CD14-positive monocyte (primary cell): ENCODE measurements at regions not wholly inside any gene's neighbourhood (a gene's known extent, or its start where the extent isn't known, plus 50 kb on each side); places are given as distances from the start of the nearest gene placed in this dataset.
A peak's percentile ranks its signal among the peaks of the same experiment; 100 is the strongest.

Experiments
- DNase-seq, 3 donors: peaks; one replicate each; pipeline ENCODE4 v3.0.0-alpha.2; 2011 to 2022
- H2AFZ ChIP-seq: 2 replicates; pipeline ENCODE4 v1.6.0; 2012; ENCODE audit warnings: mild to moderate bottlenecking, low read depth, low read length, inconsistent platforms; ENCODE audit not compliant: insufficient read depth, poor library complexity, severe bottlenecking
- H3K27ac ChIP-seq, 2 donors: 1 replicate in 1 of 2; 2 replicates in 1 of 2; pipeline ENCODE4 v1.5.1; 2012 to 2013; ENCODE audit warnings: low read length in 2 of 2, control low read depth in 1 of 2, inconsistent platforms in 1 of 2, low read depth in 1 of 2, mild to moderate bottlenecking in 1 of 2
- H3K27me3 ChIP-seq, 2 donors: one replicate each; pipeline versions ENCODE4 v1.6.0 to v1.6.1; 2011 to 2013; ENCODE audit warnings: low read length in 2 of 2; ENCODE audit not compliant: control insufficient read depth in 2 of 2, insufficient read depth in 2 of 2
- H3K36me3 ChIP-seq, 2 donors: replicated peaks in 1 of 2; 1 replicate in 1 of 2; 2 replicates in 1 of 2; pipeline versions ENCODE4 v1.5.1 to v1.6.1; 2012 to 2013; ENCODE audit warnings: low read length in 2 of 2, control low read depth in 1 of 2, inconsistent platforms in 1 of 2, mild to moderate bottlenecking in 1 of 2; ENCODE audit not compliant: insufficient read depth in 2 of 2, control insufficient read depth in 1 of 2
- H3K4me1 ChIP-seq, 2 donors: 1 replicate in 1 of 2; 2 replicates in 1 of 2; pipeline versions ENCODE4 v1.5.1 to v1.6.1; 2012 to 2013; ENCODE audit warnings: low read length in 2 of 2, control low read depth in 1 of 2, inconsistent platforms in 1 of 2, mild to moderate bottlenecking in 1 of 2, moderate library complexity in 1 of 2; ENCODE audit not compliant: insufficient read depth in 2 of 2, control insufficient read depth in 1 of 2
- H3K4me2 ChIP-seq: replicated peaks from 2 replicates; pipeline ENCODE3; 2012; ENCODE audit warnings: low read length, moderate library complexity, mild to moderate bottlenecking; ENCODE audit not compliant: poor library complexity, severe bottlenecking; ENCODE audit errors: extremely low read depth
- H3K4me3 ChIP-seq, 3 experiments: fragments of 200-600 bp in 1 of 3; sonication (generic) in 1 of 3; replicated peaks in 1 of 3; 1 replicate in 2 of 3; 2 replicates in 1 of 3; pipeline ENCODE4 v1.5.1; 2011 to 2013; ENCODE audit warnings: low read length in 3 of 3, mild to moderate bottlenecking in 3 of 3, control low read depth in 2 of 3, low read depth in 2 of 3, inconsistent platforms in 1 of 3, moderate library complexity in 1 of 3
- H3K79me2 ChIP-seq: 2 replicates; pipeline ENCODE4 v1.6.0; 2012; ENCODE audit warnings: mild to moderate bottlenecking, control low read depth, inconsistent platforms, low read length, moderate library complexity; ENCODE audit not compliant: insufficient read depth
- H3K9ac ChIP-seq: 2 replicates; pipeline ENCODE4 v1.6.0; 2017; ENCODE audit warnings: low read length, mild to moderate bottlenecking; ENCODE audit not compliant: insufficient read depth, poor library complexity, severe bottlenecking
- H3K9me3 ChIP-seq, 2 donors: replicated peaks in 1 of 2; 1 replicate in 1 of 2; 2 replicates in 1 of 2; pipeline versions ENCODE4 v1.5.1 to v1.6.1; 2012 to 2013; ENCODE audit warnings: low read length in 2 of 2, control low read depth in 1 of 2; ENCODE audit not compliant: control insufficient read depth in 1 of 2, insufficient read depth in 1 of 2
- H4K20me1 ChIP-seq: 2 replicates; pipeline ENCODE4 v1.6.0; 2012; ENCODE audit warnings: mild to moderate bottlenecking, low read length, control low read depth, moderate library complexity; ENCODE audit not compliant: insufficient read depth
- H3K27ac Mint-ChIP-seq, 7 donors: one replicate each; pipeline ENCODE4 v1.8.0; 2020; ENCODE audit warnings: mild to moderate bottlenecking in 7 of 7, mixed read lengths in 7 of 7, moderate library complexity in 6 of 7, inconsistent platforms in 2 of 7
- H3K27me3 Mint-ChIP-seq, 3 donors: one replicate each; pipeline ENCODE4 v1.8.0; 2021 to 2022; ENCODE audit warnings: low read depth in 3 of 3, mild to moderate bottlenecking in 3 of 3, mixed read lengths in 3 of 3, moderate library complexity in 3 of 3, inconsistent platforms in 1 of 3
- H3K36me3 Mint-ChIP-seq, 2 donors: one replicate each; pipeline ENCODE4 v1.8.0; 2020; ENCODE audit warnings: mixed read lengths in 2 of 2, inconsistent platforms in 1 of 2, mild to moderate bottlenecking in 1 of 2
- H3K4me1 Mint-ChIP-seq: one replicate; pipeline ENCODE4 v1.8.0; 2020; ENCODE audit warnings: mild to moderate bottlenecking, mixed read lengths
- H3K4me3 Mint-ChIP-seq, 2 donors: one replicate each; pipeline ENCODE4 v1.8.0; 2020; ENCODE audit warnings: mild to moderate bottlenecking in 2 of 2, mixed read lengths in 2 of 2, moderate library complexity in 1 of 2
- H3K9me3 Mint-ChIP-seq, 7 donors: one replicate each; pipeline ENCODE4 v1.8.0; 2020 to 2022; ENCODE audit warnings: mixed read lengths in 7 of 7, mild to moderate bottlenecking in 6 of 7, moderate library complexity in 6 of 7, inconsistent platforms in 2 of 7
- CTCF ChIP-seq: fragments of 200-600 bp; IDR thresholded peaks from one replicate; pipeline ENCODE4 v1.8.0; 2022; ENCODE audit warnings: antibody characterized with exemption, mild to moderate bottlenecking
- WGBS: methylation state at CpG from one replicate; pipeline ENCODE4 v1.1.5; 2013; ENCODE audit warnings: missing lambda C conversion rate; ENCODE audit not compliant: insufficient coverage; 5-methylcytosine and 5-hydroxymethylcytosine counted together
- intact Hi-C, 2 donors: fragments of 100-400 bp; cut with micrococcal nuclease; formaldehyde crosslinking; loops; one replicate each; pipeline versions ENCODE4 v1.15.0 to v1.15.1; 2023

GRCh38 chr13:33381180-33381579 lies 95.6 kb upstream of the STARD13 start:
- intact Hi-C loops, result no loop called here
- no peaks in the 10 kb centered on the region for H3K9me3 ChIP-seq
- H3K27me3 ChIP-seq, result no peaks in the 10 kb centered on the region
- H3K4me1 ChIP-seq, result no peaks in the 10 kb centered on the region
- Mint-ChIP-seq H3K4me3 (no peak overlapping the region), H3K4me1 (no peaks in the 10 kb centered on the region), H3K36me3 (peaks cover 0 to 1% of the 10 kb centered on the region in 2 donors), H3K27ac (no peak overlapping the region), H3K9me3 (peaks cover 0 to 5% (median 3%) of the 10 kb centered on the region in 7 donors), H3K27me3 (no peaks in the 10 kb centered on the region)
- no peak overlapping the region for H3K9ac ChIP-seq
- TF ChIP-seq CTCF, result no peak
- 100% methylated on average over 3 of the region's 5 CpGs for WGBS
- DNase-seq, result no peak
- no peak overlapping the region for H3K4me2 ChIP-seq
- no peak overlapping the region for H3K27ac ChIP-seq
- no peak overlapping the region for H3K4me3 ChIP-seq
- H4K20me1 ChIP-seq, result no peaks in the 10 kb centered on the region
- H3K79me2 ChIP-seq, result no peaks in the 10 kb centered on the region
- no peaks in the 10 kb centered on the region for H3K36me3 ChIP-seq
- no peak overlapping the region for H2AFZ ChIP-seq

GRCh38 chr13:33381906-33382305 lies 96.4 kb upstream of the STARD13 start:
- no peak for DNase-seq
- Mint-ChIP-seq H3K9me3 (peaks cover 0 to 6% (median 0%) of the 10 kb centered on the region in 7 donors), H3K36me3 (no peaks in the 10 kb centered on the region), H3K27ac (peak overlapping the region in 1 of 7 donors; percentile 11), H3K4me1 (no peaks in the 10 kb centered on the region), H3K4me3 (no peak overlapping the region), H3K27me3 (no peaks in the 10 kb centered on the region)
- no peaks in the 10 kb centered on the region for H4K20me1 ChIP-seq
- no peaks in the 10 kb centered on the region for H3K27me3 ChIP-seq
- no peak overlapping the region for H3K9ac ChIP-seq
- intact Hi-C loops, result no loop called here
- H3K27ac ChIP-seq, result no peak overlapping the region
- no peak overlapping the region for H2AFZ ChIP-seq
- H3K79me2 ChIP-seq, result no peaks in the 10 kb centered on the region
- no peaks in the 10 kb centered on the region for H3K4me1 ChIP-seq
- no peak overlapping the region for H3K4me3 ChIP-seq
- no peaks in the 10 kb centered on the region for H3K9me3 ChIP-seq
- H3K36me3 ChIP-seq, result no peaks in the 10 kb centered on the region
- WGBS, result 96% methylated on average over 8 of the region's 8 CpGs
- no peak for TF ChIP-seq CTCF
- H3K4me2 ChIP-seq, result no peak overlapping the region
